AG08395 (cell line): ENCODE measurements at regions not wholly inside any gene's neighbourhood (a gene's known extent, or its start where the extent isn't known, plus 50 kb on each side); places are given as distances from the start of the nearest gene placed in this dataset.

Source experiments
- DNase-seq: peaks from one replicate; pipeline ENCODE4 v3.0.0; 2012; ENCODE audit warnings: mixed read lengths, low spot score

DNA sequence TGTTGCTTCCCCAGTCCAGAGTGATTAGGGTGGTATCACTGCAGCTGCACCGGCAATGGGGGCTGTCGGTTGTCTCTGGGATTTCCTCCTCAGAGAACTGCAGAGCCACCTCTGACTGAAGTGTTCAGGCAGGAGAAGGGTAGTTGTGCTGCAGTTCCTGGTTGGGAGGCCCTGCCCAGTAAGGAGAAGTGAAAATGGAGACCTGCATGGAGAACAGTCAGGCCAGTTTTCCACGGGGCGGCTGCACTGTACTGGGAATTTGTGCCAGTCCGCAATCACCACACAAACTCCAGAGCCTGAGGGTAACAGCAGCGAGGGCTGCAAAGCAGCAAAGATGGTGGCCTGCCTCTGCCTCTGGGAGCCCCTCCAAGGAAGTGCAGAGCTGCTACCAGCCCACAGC is 58.1 kb upstream of the CCDC190 start:
- no peak for DNase-seq

DNA sequence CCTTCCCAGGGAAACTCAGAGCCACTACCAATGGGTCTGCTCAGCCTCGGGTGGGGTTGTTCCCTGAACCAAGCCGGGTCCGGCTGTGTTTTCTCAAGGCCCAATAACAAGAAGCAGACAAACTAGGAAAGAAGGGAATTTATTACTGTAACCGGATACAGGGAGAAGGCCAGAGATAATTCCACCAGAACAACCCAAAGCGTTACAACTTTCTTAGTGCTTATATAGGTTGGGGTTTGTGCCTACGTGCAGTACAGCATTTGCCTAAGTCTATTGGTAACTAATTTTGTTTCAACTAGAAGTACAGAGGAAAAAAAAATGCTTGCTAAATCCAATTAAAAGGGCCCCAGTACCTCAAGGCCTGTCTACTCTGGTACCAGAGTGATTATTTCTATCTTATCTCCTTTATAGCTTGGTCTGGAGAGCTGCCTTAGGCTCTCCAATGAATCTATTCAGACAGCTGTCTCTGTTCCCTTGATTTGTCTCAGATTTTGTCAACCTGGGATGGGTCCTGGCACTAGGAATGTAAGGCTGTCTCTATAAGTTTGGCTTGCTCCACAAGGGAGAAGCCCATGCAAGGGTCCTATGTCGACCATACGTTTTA is 57.3 kb upstream of the CCDC190 start:
- DNase-seq = no peak

DNA sequence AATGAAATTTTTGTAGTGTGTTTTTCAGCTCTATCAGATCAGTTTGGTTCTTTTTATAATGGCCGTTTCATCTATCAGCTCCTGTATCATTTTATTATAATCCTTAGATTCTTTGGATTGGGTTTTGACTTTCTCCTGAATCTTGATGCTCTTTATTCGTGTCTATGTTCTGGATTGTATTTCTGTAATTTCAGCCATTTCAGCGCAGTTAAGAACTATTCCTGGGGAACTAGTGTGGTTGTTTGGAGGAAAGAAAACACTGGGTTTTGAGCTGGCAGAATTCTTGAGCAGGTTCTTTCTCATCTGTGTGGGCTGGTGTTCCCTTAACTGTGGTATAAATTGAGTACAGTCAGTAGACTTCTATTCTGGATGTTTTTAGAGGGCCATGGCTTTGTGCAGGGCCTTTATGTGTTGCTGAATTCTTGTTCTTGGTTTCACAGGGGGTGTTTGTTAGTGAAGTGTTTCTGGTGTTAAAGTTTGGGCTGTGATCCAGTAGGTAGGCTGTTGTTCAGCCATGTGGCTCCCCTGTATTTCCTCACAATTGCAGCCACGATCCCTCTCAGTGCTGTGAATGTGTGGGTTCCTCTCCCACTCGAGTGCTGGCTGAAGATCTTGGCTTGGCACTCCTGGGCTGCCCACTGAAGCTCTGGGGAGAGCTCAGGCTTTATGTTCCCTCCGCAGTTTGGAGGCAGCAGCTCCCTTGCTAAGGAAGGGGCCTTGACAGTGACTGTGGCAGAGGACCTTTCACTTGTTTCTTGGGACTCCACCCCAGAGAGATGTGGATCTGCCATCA is 56.0 kb upstream of the CCDC190 start:
- no peak for DNase-seq

DNA sequence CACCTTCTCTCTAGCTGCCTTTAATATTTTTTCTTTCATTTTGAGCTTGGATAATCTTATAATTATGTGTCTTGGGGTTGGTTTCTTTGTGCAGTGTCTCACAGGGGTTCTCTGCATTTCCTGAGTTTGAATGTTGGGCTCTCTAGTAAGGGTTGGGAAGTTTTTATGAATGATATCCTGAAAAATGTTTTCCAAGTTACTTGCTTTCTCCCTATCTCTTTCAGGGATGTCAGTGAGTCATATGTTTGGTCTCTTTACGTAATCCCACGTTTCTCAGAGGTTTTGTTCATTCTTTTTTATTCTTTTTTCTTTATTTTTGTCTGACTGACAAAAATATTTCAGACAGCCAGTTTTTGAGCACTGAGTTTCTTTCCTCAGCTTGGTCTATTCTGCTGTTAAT is 55.4 kb upstream of the CCDC190 start:
- peak; percentile 14 for DNase-seq

DNA sequence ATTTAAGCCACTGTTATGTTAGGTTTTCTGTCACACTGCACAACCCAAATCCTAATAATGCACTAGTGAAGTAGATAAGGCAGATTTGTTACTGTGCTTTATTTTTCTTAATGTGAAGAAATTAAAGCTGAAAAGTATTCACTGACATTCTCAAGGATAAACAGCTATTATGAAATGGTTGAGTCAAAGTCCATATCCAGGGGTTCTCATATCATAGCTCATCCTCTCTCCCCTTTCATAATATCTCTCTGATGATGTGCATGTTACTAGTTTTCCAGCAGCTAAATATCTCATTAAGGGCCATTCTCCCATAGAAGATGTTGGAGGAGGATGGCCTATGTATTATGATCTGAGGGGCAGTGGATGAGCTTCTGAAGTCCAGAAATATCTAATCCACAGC is 53.6 kb upstream of the CCDC190 start:
- no peak for DNase-seq

DNA sequence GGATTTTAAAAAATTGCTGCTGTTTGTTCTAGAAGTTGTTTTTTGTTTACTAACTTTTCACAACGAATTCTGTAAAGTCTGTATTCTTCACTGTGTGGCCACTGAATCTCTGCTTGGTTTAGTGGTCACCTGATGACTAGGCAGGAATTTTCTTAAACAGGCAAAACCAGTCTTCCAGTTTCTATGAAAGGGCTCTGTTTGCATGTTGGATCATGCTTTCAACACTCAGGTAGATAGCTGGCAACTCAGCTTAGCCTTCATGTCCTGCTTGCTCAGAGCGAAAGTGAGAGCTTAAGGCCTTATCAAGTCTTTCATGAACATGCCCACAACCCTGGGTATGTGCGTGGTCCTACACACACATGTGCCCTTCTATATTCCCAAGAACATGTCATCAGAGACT is 52.4 kb upstream of the CCDC190 start:
- no peak for DNase-seq

DNA sequence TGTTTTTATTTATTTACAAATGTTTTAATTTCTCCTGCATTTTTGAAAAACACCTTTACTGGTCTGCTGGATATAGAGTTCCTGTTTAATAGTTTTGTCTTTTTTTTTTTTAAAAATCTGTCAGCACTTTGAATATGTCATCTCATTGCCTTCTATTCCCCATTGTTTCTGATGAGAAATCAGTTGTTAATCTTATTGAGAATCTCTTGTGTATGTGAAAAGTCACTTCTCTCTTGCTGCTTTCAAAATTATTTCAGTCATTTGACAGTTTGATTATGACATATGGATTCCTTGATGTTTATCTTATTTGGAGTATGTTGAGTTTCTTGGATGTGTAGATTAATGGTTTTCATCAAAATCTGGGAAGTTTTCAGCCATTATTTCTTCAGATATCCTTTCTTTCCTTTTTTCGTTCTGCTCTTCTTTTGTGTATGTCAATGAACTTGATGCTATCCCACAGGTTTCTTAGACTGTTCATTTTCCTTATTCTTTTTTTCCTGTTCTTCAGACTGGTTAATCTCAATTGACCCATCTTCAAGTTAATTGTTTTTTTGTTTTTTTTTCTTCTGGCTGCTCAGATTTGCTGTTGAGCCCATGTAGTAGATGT is 51.2 kb upstream of the CCDC190 start:
- no peak for DNase-seq
